HG03135 (cell line): ENCODE measurements at regions not wholly inside any gene's neighbourhood (a gene's known extent, or its start where the extent isn't known, plus 50 kb on each side); places are given as distances from the start of the nearest gene placed in this dataset.

ENCODE experiments used
- ATAC-seq: cut with Tn5 transposase; IDR thresholded peaks from one replicate; pipeline ENCODE4 v1.9.1; 2021; ENCODE audit warnings: mild to moderate bottlenecking, moderate library complexity; ENCODE audit not compliant: unreplicated experiment

DNA sequence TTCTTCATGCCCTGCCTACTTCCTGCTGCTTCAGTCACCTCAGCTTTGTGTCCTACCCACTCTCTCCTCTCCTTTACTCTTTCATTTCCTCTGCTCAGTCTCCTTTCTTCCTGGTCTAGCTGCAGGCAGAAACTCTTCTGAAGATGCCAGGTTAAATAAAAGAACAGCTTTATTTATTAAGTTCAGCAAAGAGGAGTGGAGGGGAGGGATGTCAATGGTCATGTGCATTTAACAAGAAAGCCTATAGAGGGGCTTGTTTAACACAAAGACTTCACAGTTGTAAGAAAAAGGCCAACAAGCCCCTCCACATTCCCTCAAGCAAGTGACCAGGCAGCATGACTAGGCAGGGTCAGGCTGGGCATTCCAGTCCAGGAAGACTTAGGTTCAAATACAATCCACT, 609.2 kb downstream of the INSC start:
- ATAC-seq, result no peak

DNA sequence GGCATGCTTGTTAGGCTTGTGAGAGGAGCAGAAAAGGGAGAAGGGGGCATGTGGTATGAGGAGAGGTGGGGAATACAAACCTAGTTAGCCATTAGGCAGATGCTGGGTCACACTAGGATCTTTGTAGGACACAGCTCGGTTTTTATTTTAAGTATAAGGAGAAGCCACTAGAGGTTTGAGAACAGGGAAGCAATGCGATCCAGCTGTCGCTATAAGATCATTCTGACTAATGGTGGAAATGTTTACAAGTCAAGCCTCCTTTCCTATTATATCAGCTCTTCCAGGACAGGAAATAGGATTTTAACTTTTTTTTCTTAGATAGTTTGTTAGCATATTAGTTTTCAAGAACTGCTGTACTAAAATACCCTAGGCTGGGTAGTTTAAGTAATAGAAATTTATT, 609.9 kb downstream of the INSC start:
- ATAC-seq, result no peak

DNA sequence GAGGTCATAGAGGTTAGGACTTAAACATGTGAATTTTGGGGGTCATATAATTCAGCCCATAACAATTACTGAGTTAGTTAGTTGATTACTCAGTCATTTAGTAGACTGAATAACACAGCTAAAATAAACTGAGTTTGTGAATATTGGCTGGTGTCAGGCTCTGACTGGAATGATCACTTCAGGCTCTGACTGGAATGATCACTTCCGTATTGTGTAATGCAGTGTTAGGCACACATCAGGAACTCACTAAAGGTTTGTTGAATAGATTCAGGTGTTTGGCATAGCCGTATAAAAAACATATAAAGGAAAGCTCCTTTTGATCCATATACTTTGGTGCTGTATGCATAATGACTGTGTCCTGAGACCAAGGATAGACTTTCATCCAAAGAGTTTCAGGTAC, 610.5 kb downstream of the INSC start:
- ATAC-seq, result no peak

DNA sequence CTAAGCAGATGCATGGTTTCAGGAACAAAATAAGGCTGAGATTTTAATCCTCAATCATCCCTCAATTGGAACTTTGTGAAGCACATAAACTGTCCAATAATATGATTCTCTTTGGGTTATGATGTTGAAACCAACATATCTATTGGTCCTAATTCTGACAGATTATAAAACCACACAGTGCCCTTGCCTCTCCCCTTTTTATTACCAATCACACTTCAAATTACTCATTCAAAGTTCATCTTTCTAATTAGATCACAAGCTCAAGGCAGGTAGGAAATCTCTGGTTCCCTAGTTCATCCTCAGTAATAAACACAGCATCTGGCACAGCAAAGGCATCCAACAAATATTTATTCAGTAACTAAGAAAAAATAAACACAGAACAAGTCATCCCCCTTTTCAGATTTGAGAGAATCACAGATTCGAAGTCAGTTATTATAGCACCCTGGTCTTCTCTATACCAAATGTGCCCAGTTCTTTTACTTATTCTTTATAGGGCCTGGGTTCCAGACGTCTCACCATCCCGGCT, 611.6 kb downstream of the INSC start:
- ATAC-seq, result no peak

DNA sequence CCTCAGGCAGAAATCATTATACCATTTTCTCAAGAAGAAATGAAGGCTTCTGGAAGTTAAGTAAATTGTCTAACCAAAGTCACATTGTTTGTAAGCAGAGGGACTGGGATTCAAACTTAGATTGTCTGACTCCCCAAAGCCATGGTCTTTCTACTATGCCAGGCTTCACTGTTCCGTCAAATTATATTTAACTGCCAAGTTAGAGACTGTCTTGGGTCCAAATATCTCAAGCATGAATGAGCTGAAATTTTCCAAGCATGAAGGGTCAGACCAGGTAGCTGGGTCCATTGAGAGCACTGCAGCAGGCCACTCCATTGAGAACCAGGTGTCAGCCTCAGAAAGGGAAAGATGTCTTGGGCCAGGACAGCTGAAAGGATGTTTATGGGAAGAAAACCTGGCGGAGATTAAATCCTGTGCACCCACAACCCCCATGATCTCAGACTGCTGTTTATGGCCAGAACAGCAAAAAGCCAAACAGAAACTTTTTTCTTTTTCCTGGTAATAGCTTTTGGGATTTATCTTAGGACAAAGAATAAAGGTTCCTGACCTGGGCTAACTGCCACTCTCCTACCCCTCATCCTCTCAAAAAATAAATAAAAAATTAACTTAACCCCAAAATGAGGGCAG, 612.3 kb downstream of the INSC start:
- no peak for ATAC-seq

DNA sequence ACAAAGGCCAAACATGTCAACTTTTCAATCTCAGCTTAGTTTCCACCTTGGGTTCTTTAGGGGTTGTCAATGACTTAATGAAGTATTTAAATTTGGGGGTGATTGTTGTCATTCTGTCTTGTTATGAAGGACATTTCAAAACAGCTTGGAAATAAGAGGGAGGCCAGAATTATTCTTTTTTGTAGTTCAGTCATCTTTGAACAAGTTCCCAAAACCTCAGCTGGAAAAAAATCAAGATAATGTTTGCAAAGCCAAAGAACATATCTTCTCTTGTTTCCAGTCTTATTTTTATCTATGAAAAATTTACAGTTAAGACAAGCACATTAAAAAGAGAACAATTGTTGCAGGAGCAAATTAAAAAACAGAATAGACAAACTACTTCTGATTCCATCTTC, 612.8 kb downstream of the INSC start:
- no peak for ATAC-seq

DNA sequence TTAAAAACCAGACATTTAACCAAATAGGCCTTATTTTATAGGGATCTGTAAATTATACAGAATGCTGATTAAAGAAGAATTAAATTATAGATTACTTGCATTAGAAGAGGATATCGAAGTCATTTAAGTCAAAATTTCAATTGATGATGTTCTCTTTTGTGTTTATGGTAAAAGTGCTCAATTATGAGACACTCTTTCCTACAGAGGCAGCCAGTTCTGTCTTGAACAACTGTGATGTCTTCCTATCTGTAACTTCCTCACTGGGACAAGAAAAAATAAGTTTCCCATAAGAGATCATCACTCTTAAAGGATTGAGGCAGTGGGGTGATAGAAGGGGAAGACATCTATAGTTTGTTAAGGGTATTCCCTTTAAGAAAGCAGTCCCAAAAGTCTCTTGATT, 613.5 kb downstream of the INSC start:
- ATAC-seq, result no peak

DNA sequence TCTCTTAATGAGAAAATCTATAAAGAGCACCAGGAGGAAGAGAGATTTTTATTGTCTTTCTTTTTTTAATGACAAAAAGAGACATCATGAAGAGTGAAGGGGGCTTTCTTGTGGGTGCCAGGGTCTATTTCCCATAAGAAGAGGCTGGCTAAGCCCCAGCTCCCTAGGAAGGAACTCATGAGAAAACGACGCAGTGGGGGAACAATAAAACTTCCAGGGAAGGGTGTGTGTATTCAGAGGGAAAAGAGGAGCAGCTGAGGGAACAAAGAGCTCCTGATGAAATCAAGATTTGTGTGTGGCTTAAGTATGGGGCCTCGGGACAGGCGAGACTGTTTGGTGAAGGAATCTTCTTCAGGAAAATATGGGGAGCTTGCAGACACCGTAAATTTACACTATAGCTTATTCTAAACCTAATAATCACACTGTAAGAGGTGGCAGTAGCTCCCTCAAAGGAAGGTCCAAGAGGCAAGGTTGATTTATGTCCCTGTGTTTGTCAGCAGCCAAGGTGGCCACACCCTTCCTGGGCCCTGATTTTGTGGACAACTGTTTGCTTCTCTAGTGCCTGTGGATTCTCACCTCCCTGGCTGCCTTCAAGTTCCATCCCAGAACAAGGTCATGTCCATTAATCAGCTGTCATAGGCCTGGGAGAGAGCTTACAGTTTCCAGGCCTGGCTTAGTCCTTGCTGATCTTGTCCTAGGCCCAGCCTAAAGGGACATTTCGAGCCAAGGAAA, 615.7 kb downstream of the INSC start:
- no peak for ATAC-seq

DNA sequence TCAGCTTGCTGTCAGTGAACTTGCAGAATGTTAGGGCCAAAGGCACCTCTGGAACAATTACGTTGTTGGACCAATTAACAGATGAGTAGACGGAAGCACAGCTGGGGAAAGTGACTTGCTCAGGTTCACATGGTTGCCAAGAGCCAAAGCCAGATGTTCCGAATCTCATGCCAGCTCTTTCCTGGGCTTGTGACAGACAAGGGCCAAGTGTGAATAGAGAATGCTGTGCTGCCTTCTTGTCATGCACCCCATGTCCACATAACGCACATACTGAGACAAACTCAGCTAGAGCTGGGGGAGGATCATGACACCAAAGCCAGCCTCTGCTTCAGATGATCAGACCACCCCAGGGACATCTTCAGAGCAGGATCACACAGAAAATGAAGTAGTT, 616.3 kb downstream of the INSC start:
- ATAC-seq, result no peak

DNA sequence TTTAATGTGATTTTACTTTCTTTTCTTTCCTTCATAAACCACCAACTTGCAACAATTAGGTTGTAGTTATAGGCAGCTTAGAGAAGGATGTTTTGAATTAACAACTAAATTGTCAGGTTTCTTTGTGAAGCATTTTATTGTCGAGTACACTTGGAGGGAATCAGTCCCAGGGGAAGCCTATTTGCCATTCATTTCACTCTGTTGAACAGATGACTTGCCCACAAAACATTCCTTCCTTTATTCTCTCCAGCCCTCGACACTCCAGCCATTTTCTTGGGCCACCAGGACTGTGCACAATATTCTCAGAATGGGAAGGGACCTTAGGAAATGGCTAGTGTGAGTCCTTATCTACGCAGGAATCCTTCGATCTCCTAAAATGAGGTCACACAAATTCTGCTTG, 620.6 kb downstream of the SOX6 start:
- ATAC-seq, result no peak

DNA sequence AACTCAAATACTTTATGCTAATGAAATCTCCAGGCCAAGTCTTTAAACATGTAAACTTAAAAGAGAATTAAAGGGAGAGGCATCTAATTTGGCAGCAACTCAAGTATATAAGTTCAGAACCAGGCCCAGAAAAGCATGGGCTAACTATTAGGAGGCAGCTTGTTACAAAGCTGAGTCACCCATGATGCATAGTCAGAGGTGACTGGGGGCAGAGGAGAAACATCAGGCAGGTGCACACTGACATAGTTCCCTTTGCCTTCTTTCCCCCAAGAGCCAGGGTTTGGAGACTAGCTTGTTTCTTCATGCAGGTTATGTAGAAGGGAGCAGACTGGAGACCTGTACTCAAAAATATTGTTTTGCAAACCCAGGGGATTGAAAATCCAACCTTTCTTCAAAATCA, 619.0 kb downstream of the SOX6 start:
- ATAC-seq, result no peak

DNA sequence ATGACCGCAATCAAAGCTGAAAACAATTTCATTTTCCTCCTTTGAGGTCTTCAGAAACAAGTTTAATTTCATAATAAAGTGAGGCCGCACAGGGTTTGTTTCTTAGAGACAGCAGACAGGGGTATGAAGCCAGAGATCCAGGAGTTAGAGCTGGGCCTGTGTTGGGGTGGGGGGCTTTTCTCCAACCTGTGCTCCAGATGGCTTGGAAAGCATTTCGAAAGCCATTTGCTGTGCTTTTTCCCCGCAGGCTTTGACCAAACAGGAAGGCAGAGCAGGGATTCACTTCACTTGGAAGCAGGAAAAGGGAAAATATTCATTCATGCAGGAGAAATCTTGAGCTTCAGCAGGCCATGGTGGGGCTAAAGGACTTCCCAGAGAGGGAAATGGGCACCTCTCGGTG, 617.4 kb downstream of the SOX6 start:
- no peak for ATAC-seq

DNA sequence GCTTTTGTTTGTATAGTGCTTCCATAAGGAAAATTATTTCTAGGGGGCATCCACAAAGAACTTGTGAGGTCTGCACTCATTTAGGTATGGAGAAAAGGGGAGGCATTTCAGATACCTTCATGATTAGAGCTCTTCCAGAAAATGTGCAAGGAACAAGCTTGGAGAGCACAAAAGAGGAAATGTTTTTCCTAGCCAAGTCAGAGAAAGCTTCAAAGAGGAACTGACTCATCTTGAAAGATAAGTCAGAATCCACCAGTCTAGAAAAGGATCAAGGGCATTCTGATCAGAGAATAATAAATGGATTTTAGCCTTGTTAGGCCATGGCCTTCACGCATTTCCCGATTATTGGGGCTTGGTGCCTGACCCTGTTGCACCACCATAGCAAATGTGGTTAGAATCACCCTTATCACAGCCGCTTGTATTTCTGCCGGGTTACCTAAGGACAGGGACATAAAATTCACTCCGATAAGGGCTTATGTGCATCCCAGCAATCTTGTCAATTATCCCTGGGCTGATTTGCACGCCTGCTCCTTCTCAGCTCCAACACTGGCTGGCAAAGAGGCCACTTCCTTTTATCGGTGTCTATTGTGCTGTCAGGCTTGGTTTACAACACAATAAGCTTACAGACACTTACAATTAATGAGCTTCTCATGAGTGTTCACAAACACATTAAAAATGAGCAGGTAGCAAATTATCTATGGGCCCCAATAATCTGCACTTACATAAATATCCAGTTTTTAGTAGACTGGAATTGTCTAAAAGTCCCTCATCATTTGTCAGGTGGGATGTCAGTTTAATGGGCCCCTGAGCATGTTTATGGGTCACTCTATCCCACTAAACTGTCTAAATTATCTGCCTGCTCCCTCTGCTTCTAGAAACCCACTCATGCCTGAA, 613.5 kb downstream of the SOX6 start:
- ATAC-seq, result no peak

DNA sequence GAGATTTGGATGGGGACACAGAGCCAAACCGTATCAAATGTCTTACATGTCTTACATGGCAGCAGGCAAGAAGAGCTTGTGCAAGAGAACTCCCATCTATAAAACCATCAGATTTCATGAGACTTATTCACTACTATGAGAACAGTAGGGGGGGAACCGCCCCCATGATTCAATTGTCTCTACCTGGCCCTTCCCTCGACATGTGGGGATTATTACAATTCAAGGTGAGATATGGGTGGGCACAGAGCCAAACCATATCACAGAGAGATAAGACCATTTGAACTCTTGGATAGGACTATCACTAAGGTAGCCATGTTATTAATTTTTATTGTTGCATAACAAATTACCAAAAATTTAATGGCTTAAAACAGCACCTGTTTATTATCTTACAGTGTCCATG, 611.7 kb downstream of the SOX6 start:
- ATAC-seq, result no peak

DNA sequence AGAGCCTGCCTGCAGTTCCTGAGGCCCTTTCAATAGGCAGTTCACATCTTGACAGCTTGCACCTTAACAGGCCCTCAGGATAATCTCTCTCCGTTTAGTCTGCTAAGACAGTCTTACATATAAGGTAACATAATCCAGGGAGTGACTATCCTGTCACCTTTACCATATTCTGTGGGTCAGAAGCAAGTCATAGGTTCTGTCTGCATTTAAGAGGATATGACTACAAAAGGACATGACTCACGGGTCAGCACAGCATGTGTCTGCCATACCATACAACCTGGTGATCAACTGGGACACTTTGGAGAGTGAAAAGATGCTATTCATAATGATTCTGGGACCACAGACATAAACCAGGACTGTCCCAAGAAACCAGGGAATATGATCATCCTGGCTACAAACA, 611.1 kb downstream of the SOX6 start:
- ATAC-seq, result no peak

DNA sequence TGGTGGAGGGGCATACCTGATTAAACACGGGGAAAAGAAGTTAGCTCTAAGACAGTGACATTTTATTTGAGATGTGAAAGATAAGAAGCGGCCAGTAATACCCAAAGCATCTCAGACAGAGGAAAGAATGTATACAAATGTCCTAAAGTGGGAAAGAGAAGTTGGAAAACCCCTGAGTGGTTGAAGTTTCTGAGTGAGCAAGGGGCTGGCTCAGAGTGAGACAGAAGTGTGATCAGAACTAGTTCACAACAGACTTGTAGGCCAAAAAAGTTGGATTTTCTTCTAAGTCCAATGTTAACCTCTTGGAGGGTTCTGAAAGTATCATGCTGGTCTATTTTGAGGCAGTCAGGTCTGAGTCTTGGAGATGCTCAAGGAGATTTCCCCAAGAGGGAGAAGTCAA, 608.7 kb downstream of the SOX6 start:
- no peak for ATAC-seq

DNA sequence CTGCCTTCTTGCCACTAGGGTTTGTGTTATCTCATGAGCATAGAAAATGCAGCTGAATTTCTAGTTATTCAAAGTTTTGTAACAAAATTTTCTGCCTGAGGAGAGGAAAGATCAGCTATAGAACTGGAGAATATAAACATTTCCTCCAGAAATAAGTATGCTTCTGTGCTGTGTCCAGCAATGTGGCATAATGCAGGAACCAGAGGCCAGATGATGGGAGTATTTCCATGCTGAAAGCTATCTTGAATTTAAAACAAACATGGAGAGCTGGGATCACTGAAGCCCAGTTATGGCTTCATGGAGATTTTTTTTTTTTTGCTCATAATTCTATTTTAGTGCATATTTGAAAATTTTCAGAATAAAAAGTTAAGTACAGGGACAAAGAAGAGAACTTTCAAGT, 608.2 kb downstream of the SOX6 start:
- no peak for ATAC-seq

DNA sequence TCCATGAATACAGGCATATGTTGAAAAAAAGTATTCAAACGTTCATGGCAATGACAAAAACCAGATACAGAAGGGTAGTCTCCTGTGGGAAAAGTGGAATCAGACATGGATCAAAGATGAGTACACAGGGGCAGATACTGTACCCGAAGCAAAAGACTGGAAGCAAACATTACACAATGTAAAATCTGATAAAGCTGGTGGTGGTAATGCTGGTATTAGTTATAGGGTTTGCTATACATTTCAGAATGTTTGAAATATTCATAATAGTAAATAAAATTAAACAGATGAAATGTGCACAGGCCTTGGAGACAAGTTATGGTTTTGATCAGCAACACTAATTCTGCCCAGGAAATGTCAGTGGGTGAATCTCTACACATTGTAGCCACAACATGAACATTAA, 607.6 kb downstream of the SOX6 start:
- ATAC-seq, result no peak

DNA sequence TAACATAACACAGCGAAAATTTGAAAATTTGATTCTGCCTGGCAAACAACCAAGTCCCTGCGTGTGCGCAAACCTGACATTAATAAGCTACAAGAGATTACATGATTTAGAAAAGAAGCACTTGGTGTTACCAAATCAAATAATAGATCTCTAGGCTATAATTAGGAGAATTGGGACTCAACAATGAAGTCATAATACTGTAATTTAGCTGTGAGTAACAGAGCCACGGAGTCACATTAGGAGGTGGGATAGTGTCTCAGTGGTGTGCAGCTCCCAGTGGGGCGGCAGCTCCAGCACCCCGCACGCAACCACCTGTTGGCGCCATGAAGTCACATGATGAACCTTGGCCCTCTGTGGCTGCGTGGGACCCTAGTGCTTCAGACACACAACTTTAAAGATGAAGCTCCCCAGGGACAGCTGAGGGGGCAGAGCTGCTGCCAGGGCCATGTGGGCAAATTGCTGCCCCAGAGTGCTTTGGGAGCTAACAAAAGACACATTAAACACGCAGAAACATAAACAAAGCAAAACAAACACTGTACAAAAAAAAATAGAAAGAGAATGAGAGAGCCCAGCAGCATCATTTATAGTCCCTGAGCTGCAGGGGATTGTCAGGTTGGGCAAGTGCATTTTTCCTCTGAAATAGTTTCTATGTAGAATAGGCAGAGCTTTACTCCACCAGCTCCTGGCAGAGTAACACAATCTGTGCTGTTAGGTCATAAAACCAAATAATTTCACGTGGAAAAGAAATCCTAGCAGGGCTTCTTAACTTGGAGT, 605.6 kb downstream of the SOX6 start:
- ATAC-seq, result no peak

DNA sequence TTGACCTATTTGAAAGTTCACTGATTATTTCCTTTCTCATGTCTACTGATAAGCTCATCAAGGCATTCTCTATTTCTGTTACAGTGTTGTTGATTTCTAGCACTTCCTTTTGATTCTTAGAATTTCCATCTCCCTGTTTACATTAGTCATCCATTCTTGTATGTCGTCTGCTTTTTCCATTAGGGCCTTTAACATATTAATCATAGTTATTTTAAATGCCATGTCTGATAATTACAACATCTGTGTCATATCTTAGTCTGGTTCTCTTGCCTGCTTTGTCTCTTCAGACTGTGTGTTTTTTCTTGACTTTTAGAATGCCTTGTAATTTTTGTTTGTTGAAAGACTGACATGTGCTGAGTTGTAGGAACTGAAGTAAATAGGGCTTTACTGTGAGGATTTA, 602.1 kb downstream of the SOX6 start:
- no peak for ATAC-seq
